ENCODE measurements at regions not wholly inside any gene's neighbourhood (a gene's known extent, or its start where the extent isn't known, plus 50 kb on each side); places are given as distances from the start of the nearest gene placed in this dataset.

DNA sequence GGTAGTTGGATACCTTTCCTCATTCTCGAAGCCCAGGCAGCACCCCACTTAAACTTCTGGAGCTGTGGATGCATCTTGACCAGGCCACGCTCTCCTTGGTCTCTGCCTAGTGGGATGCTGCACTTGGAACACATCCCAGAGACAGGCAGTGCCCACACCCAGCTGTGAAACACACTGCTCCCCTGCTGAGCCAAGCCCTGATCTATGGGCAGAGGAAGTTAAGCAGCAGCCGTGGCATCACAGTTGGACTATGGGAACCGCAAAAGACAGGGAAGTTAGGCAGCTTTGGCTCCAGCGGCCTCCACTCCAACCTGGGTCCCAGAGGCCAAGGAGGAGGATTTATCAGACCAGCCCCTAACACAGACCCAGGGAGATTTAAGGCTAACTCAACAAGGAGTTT lies 284.8 kb upstream of the CCL2 start:
- no peak overlapping the region for H4K91ac ChIP-seq (ENCODE audit: insufficient read depth, low read depth, low read length)
- ATAC-seq (ENCODE audit: low read depth) (no peak), DNase-seq (no peak)
- no peak overlapping the region for H2BK20ac ChIP-seq (ENCODE audit: low read depth, low read length)
- no peaks in the 10 kb centered on the region for H3K36me3 ChIP-seq (ENCODE audit: control insufficient read depth, insufficient read depth, low read length)
- no peak overlapping the region for H3K27ac ChIP-seq (ENCODE audit: insufficient read depth, low read length)
- intact Hi-C loops (cut with micrococcal nuclease): no loop called here
- no peak overlapping the region for H3K4ac ChIP-seq (ENCODE audit: low read depth, low read length)
- no peak overlapping the region for H3K4me3 ChIP-seq (ENCODE audit: insufficient read depth, low read depth, low read length)
- H4K20me1 ChIP-seq (ENCODE audit: insufficient read depth, low read length): no peaks in the 10 kb centered on the region
- in situ Hi-C loops (cut with MboI; ENCODE audit: low sequenced_read_pairs): no loop called here
- ChIA-PET CTCF (no interaction called here), POLR2A (ENCODE audit: unreplicated experiment) (no interaction called here)
- no peak overlapping the region for H4K5ac ChIP-seq (ENCODE audit: low read depth, low read length)
- no peaks in the 10 kb centered on the region for H3K27me3 ChIP-seq (ENCODE audit: control insufficient read depth, insufficient read depth, low read length)
- H2BK15ac ChIP-seq (ENCODE audit: low read depth, low read length): no peak overlapping the region
- no peak overlapping the region for H3K56ac ChIP-seq (ENCODE audit: extremely low read depth, insufficient read depth, low read length)
- H2BK5ac ChIP-seq (ENCODE audit: low read depth, low read length, poor library complexity, severe bottlenecking): no peak overlapping the region
- H2AK5ac ChIP-seq (ENCODE audit: low read depth, low read length): no peak overlapping the region
- no peak for TF ChIP-seq RAD21 (IDR thresholded peaks at IDR 0.05; ENCODE audit: low read length)
- no peak for TF ChIP-seq NFE2L2 (IDR thresholded peaks at IDR 0.05; ENCODE audit: low read depth, low read length)
- no peak overlapping the region for H2AFZ ChIP-seq (replicated peaks; ENCODE audit: low read length, poor library complexity)
- BruUV-seq (replicated peaks): no TSS peak
- H3K9me3 ChIP-seq (ENCODE audit: control insufficient read depth, insufficient read depth, low read length): peaks cover 3% of the 10 kb centered on the region; the same call in 1 of the 2 replicates
- H3K14ac ChIP-seq (replicated peaks; ENCODE audit: low read depth, low read length): no peak overlapping the region
- no peaks in the 10 kb centered on the region for H3K4me1 ChIP-seq (ENCODE audit: control insufficient read depth, insufficient read depth, low read length)
- H2BK120ac ChIP-seq (ENCODE audit: low read depth, low read length): no peak overlapping the region
- H4K8ac ChIP-seq (ENCODE audit: low read depth in 2 of 2, low read length in 2 of 2): no peak overlapping the region
- H3K79me1 ChIP-seq (ENCODE audit: low read depth in 1 of 2, low read length in 2 of 2): no peaks in the 10 kb centered on the region
- H3K9ac ChIP-seq (ENCODE audit: low read depth, low read length): no peak overlapping the region
- dilution Hi-C loops (cut with HindIII; ENCODE audit: low sequenced_read_pairs, unreplicated experiment): no loop called here
- H3K9me1 ChIP-seq (ENCODE audit: insufficient read depth, low read length): no peaks in the 10 kb centered on the region
- no CpG with 5 or more reads among the region's 5 CpGs for WGBS, 2 experiments (ENCODE audit: extremely low coverage in 2 of 2, insufficient read length in 1 of 2)
- no peak overlapping the region for H3K4me2 ChIP-seq (ENCODE audit: low read depth, low read length)
- no peak overlapping the region for H2AK9ac ChIP-seq (replicated peaks; ENCODE audit: low read depth, low read length, poor library complexity)
- H3K18ac ChIP-seq (ENCODE audit: low read depth, low read length): no peak overlapping the region
- no peak overlapping the region for H3K23ac ChIP-seq (ENCODE audit: low read depth, low read length)

Data from IMR-90 (cell line).